HG03196 (cell line): ENCODE measurements at regions not wholly inside any gene's neighbourhood (a gene's known extent, or its start where the extent isn't known, plus 50 kb on each side); places are given as distances from the start of the nearest gene placed in this dataset.

Experiments used
- ATAC-seq: cut with Tn5 transposase; IDR thresholded peaks from one replicate; pipeline ENCODE4 v1.9.1; 2021; ENCODE audit not compliant: unreplicated experiment

DNA sequence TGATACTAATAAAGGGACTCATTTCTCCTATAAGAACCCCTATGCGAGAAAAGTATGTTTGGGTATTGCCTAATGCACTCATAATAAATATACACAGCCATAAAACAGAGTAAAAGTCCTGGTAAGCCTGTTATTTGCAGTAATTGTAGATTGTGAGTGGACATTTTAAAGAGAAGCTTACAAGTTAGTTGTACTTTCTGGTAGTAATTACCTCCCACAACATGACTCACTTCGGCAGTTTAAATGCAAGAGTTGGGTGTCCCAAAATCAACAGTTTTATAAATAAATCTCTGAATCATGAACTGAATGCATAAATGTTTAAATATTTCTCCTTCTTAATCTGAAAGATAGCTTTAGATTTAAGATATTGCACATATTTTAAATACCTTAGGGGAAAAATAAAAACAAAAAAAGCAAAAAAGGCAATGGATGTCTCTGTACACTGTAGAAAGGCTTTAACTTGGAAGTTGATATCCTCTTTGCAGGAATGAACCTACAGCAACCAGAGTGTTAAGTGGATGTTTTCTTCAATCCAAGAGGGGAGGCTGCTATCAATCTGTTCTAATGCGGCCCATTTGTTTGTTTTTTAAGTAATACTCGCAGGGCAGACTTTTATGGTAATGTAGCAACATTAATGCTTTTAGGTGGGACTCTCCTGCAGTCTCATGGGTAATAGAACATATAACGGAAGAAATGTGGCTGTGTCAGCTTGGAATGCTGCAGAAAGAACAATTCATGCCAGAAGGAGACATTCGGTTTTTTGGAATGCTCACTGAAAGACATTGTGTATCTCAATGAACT is 57.3 kb upstream of the ZEB1 start:
- no peak for ATAC-seq

DNA sequence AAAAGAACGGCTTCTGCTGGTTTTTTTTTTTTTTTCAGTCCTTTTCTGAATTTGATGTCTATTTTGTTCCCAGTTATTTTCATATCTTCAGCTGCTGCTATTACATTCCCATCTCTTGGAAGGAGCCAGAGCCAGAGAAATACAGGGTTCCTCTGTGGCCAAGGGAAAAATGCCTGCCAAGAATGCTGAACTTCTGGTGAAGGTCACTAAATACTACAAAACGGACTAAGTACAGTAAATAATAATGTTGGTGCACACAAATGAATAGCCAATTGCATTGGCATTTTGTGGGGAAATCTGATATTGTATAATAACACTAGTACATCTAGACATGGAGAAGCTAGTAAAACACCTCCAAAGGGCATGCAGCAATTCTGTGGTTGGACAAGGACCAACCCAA is 56.3 kb upstream of the ZEB1 start:
- no peak for ATAC-seq

- no peak for ATAC-seq
Measured at GRCh38 chr10:31263903-31264302, 55.1 kb upstream of the ZEB1 start.

DNA sequence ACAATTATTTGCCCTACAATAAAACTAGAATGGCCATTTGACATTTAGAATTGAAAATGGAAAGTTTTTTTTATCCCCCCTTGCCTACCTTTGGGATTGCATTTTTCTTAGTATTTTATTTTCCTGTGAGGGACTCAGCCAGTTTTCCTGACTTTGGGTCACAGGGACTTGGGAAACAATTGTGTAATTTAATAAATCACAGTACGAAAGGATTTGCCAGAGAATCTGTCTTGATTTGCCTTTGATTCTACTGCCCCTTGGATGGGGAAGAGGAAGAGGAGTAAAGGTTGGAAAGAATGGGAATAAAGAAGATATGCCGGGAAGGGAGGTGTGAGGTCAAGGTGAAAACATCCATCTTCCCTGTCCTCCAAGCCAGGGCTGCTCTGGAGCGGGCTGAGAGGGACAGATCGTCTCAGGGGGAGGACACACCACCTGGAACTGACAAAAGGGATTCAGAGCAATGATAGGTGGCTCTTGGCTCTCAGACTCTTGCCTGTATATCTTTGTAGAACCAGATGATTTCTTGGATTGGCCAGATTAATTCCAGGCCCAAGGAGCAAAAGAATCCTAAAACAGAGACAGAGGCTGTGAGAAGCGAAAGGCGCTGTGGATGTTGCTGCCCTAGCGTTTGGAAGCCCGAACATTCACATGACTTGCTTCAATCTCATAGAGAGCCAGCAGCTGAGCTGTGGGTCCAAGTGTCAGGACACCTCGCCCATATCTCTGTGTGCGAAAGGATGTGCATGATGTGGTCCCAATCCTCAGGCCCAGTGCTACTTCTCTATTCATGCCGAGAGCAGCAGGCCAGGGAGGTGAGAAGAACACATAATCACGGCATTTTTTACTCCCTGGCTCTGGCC is 50.3 kb upstream of the ZEB1 start:
- no peak for ATAC-seq
